Stimulated activated CD4-positive, alpha-beta T cell treated with anti-CD3 and anti-CD28 coated beads, Interleukin-15, amount 100 ng/mL, for 24 hours (primary cell): ENCODE measurements at regions not wholly inside any gene's neighbourhood (a gene's known extent, or its start where the extent isn't known, plus 50 kb on each side); places are given as distances from the start of the nearest gene placed in this dataset.

ENCODE experiments used
- DNase-seq: peaks from one replicate; pipeline ENCODE4 v3.0.0-alpha.2; 2020

GRCh38 chr10:111204838-111205237 lies 128.0 kb downstream of the ADRA2A start:
- no peak for DNase-seq

- no peak for DNase-seq
Observed at GRCh38 chr10:111206521-111206920, 129.7 kb downstream of the ADRA2A start.

- peak; percentile 32 for DNase-seq
Observed at GRCh38 chr10:111207500-111207899, 130.7 kb downstream of the ADRA2A start.

GRCh38 chr10:111208951-111209350 lies 132.1 kb downstream of the ADRA2A start:
- no peak for DNase-seq

GRCh38 chr10:111209692-111210091 lies 132.9 kb downstream of the ADRA2A start:
- DNase-seq = no peak

- DNase-seq = no peak
Observed at GRCh38 chr10:111211241-111211640, 134.4 kb downstream of the ADRA2A start.

- DNase-seq = no peak
Observed at GRCh38 chr10:111211706-111212105, 134.9 kb downstream of the ADRA2A start.

GRCh38 chr10:111221682-111222480 lies 145.1 kb downstream of the ADRA2A start:
- no peak for DNase-seq

GRCh38 chr10:111222961-111223360 lies 146.1 kb downstream of the ADRA2A start:
- DNase-seq = no peak

GRCh38 chr10:111231779-111232178 lies 154.9 kb downstream of the ADRA2A start:
- no peak for DNase-seq

GRCh38 chr10:111233439-111233838 lies 156.6 kb downstream of the ADRA2A start:
- DNase-seq = no peak

- DNase-seq = no peak
Observed at GRCh38 chr10:111234234-111234913, 157.5 kb downstream of the ADRA2A start.

GRCh38 chr10:111234914-111235302 lies 158.1 kb downstream of the ADRA2A start:
- no peak for DNase-seq

GRCh38 chr10:111240348-111240747 lies 163.5 kb downstream of the ADRA2A start:
- no peak for DNase-seq

- DNase-seq = no peak
Observed at GRCh38 chr10:111243126-111243525, 166.3 kb downstream of the ADRA2A start.

GRCh38 chr10:111246136-111246535 lies 169.3 kb downstream of the ADRA2A start:
- DNase-seq = no peak

- DNase-seq = no peak
Observed at GRCh38 chr10:111246814-111247452, 170.1 kb downstream of the ADRA2A start.

- no peak for DNase-seq
Observed at GRCh38 chr10:111247781-111248389, 171.1 kb downstream of the ADRA2A start.

- no peak for DNase-seq
Observed at GRCh38 chr10:111249925-111250324, 173.1 kb downstream of the ADRA2A start.

GRCh38 chr10:111261081-111261615 lies 184.3 kb downstream of the ADRA2A start:
- DNase-seq = no peak

GRCh38 chr10:111265341-111265740 lies 188.5 kb downstream of the ADRA2A start:
- DNase-seq = no peak

- DNase-seq = no peak
Observed at GRCh38 chr10:111266165-111266564, 189.3 kb downstream of the ADRA2A start.

GRCh38 chr10:111267673-111268072 lies 190.8 kb downstream of the ADRA2A start:
- no peak for DNase-seq
